GM23338 (cell line): ENCODE measurements at regions not wholly inside any gene's neighbourhood (a gene's known extent, or its start where the extent isn't known, plus 50 kb on each side); places are given as distances from the start of the nearest gene placed in this dataset.

Experiments
- ATAC-seq: fragments of 200-7000 bp; cut with Tn5 transposase; 3 replicates; pipeline ENCODE4 v1.9.1; 2020
- DNase-seq: peaks from one replicate; pipeline ENCODE4 v3.0.0-alpha.2; 2015; ENCODE audit warnings: low spot score
- H2AFZ ChIP-seq: fragments of 200-600 bp; sonication (generic); 2 replicates; pipeline ENCODE4 v1.8.0; 2016; ENCODE audit warnings: antibody characterized with exemption, mild to moderate bottlenecking, moderate library complexity
- H3F3A ChIP-seq: fragments of 200-600 bp; sonication (generic); replicated peaks from 2 replicates; pipeline ENCODE4 v1.8.0; 2017; ENCODE audit warnings: antibody characterized with exemption, mixed run types, low read depth
- H3K27ac ChIP-seq: fragments of 200-600 bp; sonication (generic); 2 replicates; pipeline ENCODE4 v1.6.1; 2016; ENCODE audit warnings: low read depth
- H3K27me3 ChIP-seq: fragments of 200-600 bp; sonication (generic); 2 replicates; pipeline ENCODE4 v1.8.0; 2016; ENCODE audit warnings: mild to moderate bottlenecking, mixed run types, moderate library complexity; ENCODE audit not compliant: insufficient read depth
- H3K36me3 ChIP-seq: fragments of 200-600 bp; sonication (generic); 2 replicates; pipeline ENCODE4 v1.8.0; 2016; ENCODE audit warnings: mild to moderate bottlenecking; ENCODE audit not compliant: insufficient read depth
- H3K4me1 ChIP-seq: fragments of 200-600 bp; sonication (generic); 2 replicates; pipeline ENCODE4 v1.8.0; 2016; ENCODE audit warnings: mild to moderate bottlenecking, moderate library complexity; ENCODE audit not compliant: insufficient read depth
- H3K4me2 ChIP-seq: fragments of 200-600 bp; sonication (generic); 2 replicates; pipeline ENCODE4 v1.7.1; 2017; ENCODE audit warnings: mixed run types
- H3K4me3 ChIP-seq: fragments of 200-600 bp; sonication (generic); 2 replicates; pipeline ENCODE4 v1.6.1; 2016; ENCODE audit warnings: mixed run types
- H3K79me2 ChIP-seq: fragments of 200-600 bp; sonication (generic); replicated peaks from 2 replicates; pipeline ENCODE4 v1.8.0; 2017; ENCODE audit warnings: mild to moderate bottlenecking; ENCODE audit not compliant: insufficient read depth
- H3K9me2 ChIP-seq: fragments of 200-600 bp; sonication (generic); 2 replicates; pipeline ENCODE4 v1.8.0; 2017; ENCODE audit not compliant: insufficient read depth
- H4K20me1 ChIP-seq: fragments of 200-600 bp; sonication (generic); replicated peaks from 2 replicates; pipeline ENCODE4 v1.8.0; 2017; ENCODE audit warnings: mild to moderate bottlenecking; ENCODE audit not compliant: insufficient read depth
- H3K27ac Mint-ChIP-seq: 2 replicates; pipeline ENCODE4 v1.8.0; 2020; ENCODE audit warnings: inconsistent platforms, mild to moderate bottlenecking, moderate library complexity, mixed read lengths
- H3K27me3 Mint-ChIP-seq: 3 replicates; pipeline ENCODE4 v1.8.0; 2022; ENCODE audit warnings: low read depth, mild to moderate bottlenecking, moderate library complexity, mixed read lengths, inconsistent platforms; ENCODE audit not compliant: insufficient read depth, poor library complexity
- H3K36me3 Mint-ChIP-seq: 3 replicates; pipeline ENCODE4 v1.8.0; 2021; ENCODE audit warnings: low read depth, mild to moderate bottlenecking, inconsistent platforms, moderate library complexity, mixed read lengths
- H3K4me1 Mint-ChIP-seq: 3 replicates; pipeline ENCODE4 v1.8.0; 2020; ENCODE audit warnings: mild to moderate bottlenecking, inconsistent platforms, mixed read lengths
- H3K4me3 Mint-ChIP-seq: 3 replicates; pipeline ENCODE4 v1.8.0; 2021; ENCODE audit warnings: moderate library complexity, mild to moderate bottlenecking, inconsistent platforms, mixed read lengths
- H3K9me3 Mint-ChIP-seq: 3 replicates; pipeline ENCODE4 v1.8.0; 2020; ENCODE audit warnings: moderate library complexity, mild to moderate bottlenecking, inconsistent platforms, mixed read lengths
- CREB1 ChIP-seq: fragments of 250-450 bp; sonication (Bioruptor Pico); IDR thresholded peaks from 2 replicates; pipeline ENCODE4 v1.5.0; 2020; ENCODE audit warnings: low read depth, mild to moderate bottlenecking, moderate library complexity
- CTCF ChIP-seq, 2 experiments: fragments of 200-600 bp in 1 of 2; sonication (generic) in 1 of 2; conservative IDR thresholded peaks; 2 replicates each; pipeline versions ENCODE4 v1.5.1 to v1.6.1; 2016 to 2017; ENCODE audit warnings: antibody characterized with exemption in 2 of 2, low read depth in 2 of 2, mild to moderate bottlenecking in 2 of 2, moderate library complexity in 1 of 2
- ETS1 ChIP-seq: IDR thresholded peaks from 2 replicates; pipeline ENCODE4 v1.6.1; 2016; ENCODE audit warnings: antibody characterized with exemption
- EZH2 ChIP-seq: fragments of 200-600 bp; sonication (generic); IDR thresholded peaks from one replicate; pipeline ENCODE4 v1.8.0; 2017; ENCODE audit warnings: antibody characterized with exemption, mild to moderate bottlenecking, low read depth; ENCODE audit not compliant: unreplicated experiment
- EZH2phosphoT487 ChIP-seq: fragments of 200-600 bp; sonication (generic); IDR thresholded peaks from one replicate; pipeline ENCODE4 v1.8.1; 2018; ENCODE audit warnings: antibody characterized with exemption; ENCODE audit not compliant: unreplicated experiment
- JUNB ChIP-seq: IDR thresholded peaks from one replicate; pipeline ENCODE4 v1.6.1; 2016; ENCODE audit warnings: antibody characterized with exemption; ENCODE audit not compliant: unreplicated experiment
- NANOG ChIP-seq: IDR thresholded peaks from 2 replicates; pipeline ENCODE4 v1.6.1; 2016; ENCODE audit warnings: antibody characterized with exemption, borderline replicate concordance
- POLR2AphosphoS5 ChIP-seq: IDR thresholded peaks from 2 replicates; pipeline ENCODE4 v1.6.1; 2016; ENCODE audit warnings: antibody characterized with exemption, low read depth
- STAT1 ChIP-seq: IDR thresholded peaks from one replicate; pipeline ENCODE4 v1.6.1; 2016; ENCODE audit warnings: antibody characterized with exemption; ENCODE audit not compliant: unreplicated experiment
- ZNF114 ChIP-seq: fragments of 250-450 bp; sonication (Bioruptor Pico); IDR thresholded peaks from 2 replicates; pipeline ENCODE4 v1.5.0; 2020; ENCODE audit warnings: mild to moderate bottlenecking, moderate library complexity
- ZNF331 ChIP-seq: fragments of 250-450 bp; sonication (Bioruptor Pico); IDR thresholded peaks from 2 replicates; pipeline ENCODE4 v1.5.0; 2020; ENCODE audit warnings: low read depth, mild to moderate bottlenecking, moderate library complexity
- ZNF462 ChIP-seq: fragments of 250-450 bp; sonication (Bioruptor Pico); IDR thresholded peaks from 2 replicates; pipeline ENCODE4 v1.5.0; 2020; ENCODE audit warnings: mild to moderate bottlenecking, moderate library complexity

GRCh38 chr13:93017493-93018112, 209.0 kb upstream of the GPC6 start:
- H3K79me2 ChIP-seq = no peaks in the 10 kb centered on the region
- H3F3A ChIP-seq = no peaks in the 10 kb centered on the region
- Mint-ChIP-seq H3K4me3 (no peak overlapping the region), H3K9me3 (peaks cover 23% of the 10 kb centered on the region), H3K27ac (no peak overlapping the region), H3K36me3 (peaks cover 8% of the 10 kb centered on the region), H3K27me3 (no peaks in the 10 kb centered on the region), H3K4me1 (no peaks in the 10 kb centered on the region)
- no peak overlapping the region for H3K4me3 ChIP-seq
- H4K20me1 ChIP-seq = no peaks in the 10 kb centered on the region
- no peaks in the 10 kb centered on the region; the same call in 1 of the 2 replicates for H3K9me2 ChIP-seq
- no peaks in the 10 kb centered on the region for H3K4me1 ChIP-seq
- ATAC-seq (no peak), DNase-seq (no peak)
- TF ChIP-seq JUNB (no peak), ETS1 (no peak)
- no peak overlapping the region for H2AFZ ChIP-seq
- no peak overlapping the region for H3K27ac ChIP-seq
- H3K4me2 ChIP-seq = no peak overlapping the region
- H3K27me3 ChIP-seq = no peaks in the 10 kb centered on the region
- H3K36me3 ChIP-seq = no peaks in the 10 kb centered on the region; the same call in 1 of the 2 replicates

- Mint-ChIP-seq H3K9me3 (no peaks in the 10 kb centered on the region; the same call in 2 of the 3 replicates), H3K27ac (no peak overlapping the region), H3K4me1 (no peaks in the 10 kb centered on the region), H3K36me3 (no peaks in the 10 kb centered on the region), H3K4me3 (no peak overlapping the region), H3K27me3 (no peaks in the 10 kb centered on the region)
- Histone ChIP-seq H3K4me2 (no peak overlapping the region), H3K36me3 (no peaks in the 10 kb centered on the region), H3K27me3 (no peaks in the 10 kb centered on the region), H3K9me2 (no peaks in the 10 kb centered on the region), H2AFZ (no peak overlapping the region), H3F3A (no peaks in the 10 kb centered on the region), H4K20me1 (no peaks in the 10 kb centered on the region), H3K27ac (no peak overlapping the region), H3K4me3 (no peak overlapping the region), H3K79me2 (no peaks in the 10 kb centered on the region), H3K4me1 (no peaks in the 10 kb centered on the region)
- ATAC-seq = no peak
- no peak for DNase-seq
- TF ChIP-seq STAT1 (no peak), ZNF462 (CRISPR knock-in tag) (no peak), NANOG (no peak), POLR2AphosphoS5 (no peak), CTCF (conservative IDR thresholded peaks at IDR 0.05; ENCODE audit: low read depth in 2 of 2) (no peak), JUNB (no peak), CREB1 (CRISPR knock-in tag) (no peak), ZNF114 (CRISPR knock-in tag) (no peak), EZH2phosphoT487 (no peak), EZH2 (no peak), ZNF331 (CRISPR knock-in tag) (no peak)
Observed at GRCh38 chr13:93023929-93024328, 202.7 kb upstream of the GPC6 start.
